ENCODE measurements at regions not wholly inside any gene's neighbourhood (a gene's known extent, or its start where the extent isn't known, plus 50 kb on each side); places are given as distances from the start of the nearest gene placed in this dataset.

DNA sequence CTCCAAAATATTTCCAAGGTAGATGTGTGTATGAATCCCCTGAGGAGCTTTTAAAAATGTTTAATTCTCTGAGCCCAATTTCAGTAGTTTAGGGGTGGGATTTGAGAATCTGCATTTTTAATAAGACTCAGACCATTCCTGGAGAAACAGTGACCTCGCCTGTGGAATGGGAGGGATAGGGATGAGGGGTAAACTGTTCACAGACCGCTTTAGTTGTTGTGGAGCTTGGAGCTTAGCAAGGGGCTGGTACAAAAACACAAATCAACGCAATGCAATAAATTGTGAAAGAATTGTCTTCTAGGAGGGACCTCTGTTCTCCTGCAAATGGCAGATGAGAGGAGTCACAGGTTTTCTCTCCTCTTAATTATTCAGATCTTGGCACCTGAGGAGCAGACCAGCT is 239.3 kb upstream of the SULF2 start:
- TF ChIP-seq, protein P1, sequence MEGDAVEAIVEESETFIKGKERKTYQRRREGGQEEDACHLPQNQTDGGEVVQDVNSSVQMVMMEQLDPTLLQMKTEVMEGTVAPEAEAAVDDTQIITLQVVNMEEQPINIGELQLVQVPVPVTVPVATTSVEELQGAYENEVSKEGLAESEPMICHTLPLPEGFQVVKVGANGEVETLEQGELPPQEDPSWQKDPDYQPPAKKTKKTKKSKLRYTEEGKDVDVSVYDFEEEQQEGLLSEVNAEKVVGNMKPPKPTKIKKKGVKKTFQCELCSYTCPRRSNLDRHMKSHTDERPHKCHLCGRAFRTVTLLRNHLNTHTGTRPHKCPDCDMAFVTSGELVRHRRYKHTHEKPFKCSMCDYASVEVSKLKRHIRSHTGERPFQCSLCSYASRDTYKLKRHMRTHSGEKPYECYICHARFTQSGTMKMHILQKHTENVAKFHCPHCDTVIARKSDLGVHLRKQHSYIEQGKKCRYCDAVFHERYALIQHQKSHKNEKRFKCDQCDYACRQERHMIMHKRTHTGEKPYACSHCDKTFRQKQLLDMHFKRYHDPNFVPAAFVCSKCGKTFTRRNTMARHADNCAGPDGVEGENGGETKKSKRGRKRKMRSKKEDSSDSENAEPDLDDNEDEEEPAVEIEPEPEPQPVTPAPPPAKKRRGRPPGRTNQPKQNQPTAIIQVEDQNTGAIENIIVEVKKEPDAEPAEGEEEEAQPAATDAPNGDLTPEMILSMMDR (IDR thresholded peaks at IDR 0.05): no peak
- TF ChIP-seq POLR2A (IDR thresholded peaks at IDR 0.05): no peak
